ENCODE measurements at regions not wholly inside any gene's neighbourhood (a gene's known extent, or its start where the extent isn't known, plus 50 kb on each side); places are given as distances from the start of the nearest gene placed in this dataset.

DNA sequence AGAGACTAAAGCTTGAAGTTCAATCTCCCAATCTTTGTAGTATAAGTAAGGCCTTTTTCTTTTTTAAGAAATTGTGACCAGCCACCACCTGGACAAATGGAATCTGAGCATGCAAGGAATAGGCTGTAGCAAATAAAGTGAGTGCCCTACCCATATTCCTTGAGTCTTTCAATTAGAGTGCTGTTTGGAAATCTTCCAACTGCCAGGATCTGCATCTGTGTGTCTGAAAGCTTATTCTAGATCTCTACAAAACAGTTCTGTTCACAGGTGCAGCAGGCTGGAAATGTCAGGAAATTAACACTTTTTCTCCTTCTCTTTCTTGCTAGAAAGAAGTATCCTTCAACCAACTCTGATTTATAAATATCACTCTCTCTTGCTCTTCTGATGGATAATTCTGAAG is 76.7 kb upstream of the NDST3 start:
- TF ChIP-seq, protein P1, sequence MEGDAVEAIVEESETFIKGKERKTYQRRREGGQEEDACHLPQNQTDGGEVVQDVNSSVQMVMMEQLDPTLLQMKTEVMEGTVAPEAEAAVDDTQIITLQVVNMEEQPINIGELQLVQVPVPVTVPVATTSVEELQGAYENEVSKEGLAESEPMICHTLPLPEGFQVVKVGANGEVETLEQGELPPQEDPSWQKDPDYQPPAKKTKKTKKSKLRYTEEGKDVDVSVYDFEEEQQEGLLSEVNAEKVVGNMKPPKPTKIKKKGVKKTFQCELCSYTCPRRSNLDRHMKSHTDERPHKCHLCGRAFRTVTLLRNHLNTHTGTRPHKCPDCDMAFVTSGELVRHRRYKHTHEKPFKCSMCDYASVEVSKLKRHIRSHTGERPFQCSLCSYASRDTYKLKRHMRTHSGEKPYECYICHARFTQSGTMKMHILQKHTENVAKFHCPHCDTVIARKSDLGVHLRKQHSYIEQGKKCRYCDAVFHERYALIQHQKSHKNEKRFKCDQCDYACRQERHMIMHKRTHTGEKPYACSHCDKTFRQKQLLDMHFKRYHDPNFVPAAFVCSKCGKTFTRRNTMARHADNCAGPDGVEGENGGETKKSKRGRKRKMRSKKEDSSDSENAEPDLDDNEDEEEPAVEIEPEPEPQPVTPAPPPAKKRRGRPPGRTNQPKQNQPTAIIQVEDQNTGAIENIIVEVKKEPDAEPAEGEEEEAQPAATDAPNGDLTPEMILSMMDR (conservative IDR thresholded peaks at IDR 0.05 in 1 of 2, IDR thresholded peaks at IDR 0.05 in 1 of 2; ENCODE audit: extremely low read depth in 1 of 2, insufficient read depth in 1 of 2, low read depth in 1 of 2, low read length in 2 of 2) = no peak
- no peak for TF ChIP-seq EZH2 (IDR thresholded peaks at IDR 0.05; ENCODE audit: borderline replicate concordance, low read length)
